ENCODE measurements at regions not wholly inside any gene's neighbourhood (a gene's known extent, or its start where the extent isn't known, plus 50 kb on each side); places are given as distances from the start of the nearest gene placed in this dataset.

- Mint-ChIP-seq H3K4me3 (ENCODE audit: unreplicated experiment) (no peak overlapping the region), H3K4me1 (ENCODE audit: unreplicated experiment) (peaks cover 11% of the 10 kb centered on the region), H3K27ac (ENCODE audit: unreplicated experiment) (no peak overlapping the region), H3K9me3 (ENCODE audit: unreplicated experiment) (no peaks in the 10 kb centered on the region), H3K36me3 (ENCODE audit: low read depth, unreplicated experiment) (no peaks in the 10 kb centered on the region), H3K27me3 (ENCODE audit: unreplicated experiment) (peaks cover 3% of the 10 kb centered on the region)
- no peak for TF ChIP-seq CTCF (IDR thresholded peaks at IDR 0.05; ENCODE audit: unreplicated experiment)
- DNase-seq (ENCODE audit: low spot score), result peak; percentile 33
These were observed 117.2 kb upstream of the BACH2 start for GRCh38 chr6:90413867-90414266.

GRCh38 chr6:90413396-90413795 lies 116.8 kb upstream of the BACH2 start:
- Mint-ChIP-seq H3K27ac (ENCODE audit: unreplicated experiment) (no peak overlapping the region), H3K27me3 (ENCODE audit: unreplicated experiment) (peaks cover 3% of the 10 kb centered on the region), H3K9me3 (ENCODE audit: unreplicated experiment) (no peaks in the 10 kb centered on the region), H3K4me1 (ENCODE audit: unreplicated experiment) (peaks cover 11% of the 10 kb centered on the region), H3K4me3 (ENCODE audit: unreplicated experiment) (no peak overlapping the region), H3K36me3 (ENCODE audit: low read depth, unreplicated experiment) (no peaks in the 10 kb centered on the region)
- TF ChIP-seq CTCF (IDR thresholded peaks at IDR 0.05; ENCODE audit: unreplicated experiment), result no peak
- DNase-seq (ENCODE audit: low spot score), result no peak

GRCh38 chr6:90412538-90413369 lies 116.1 kb upstream of the BACH2 start:
- peak overlapping the region; percentile 38 for H3K27ac Mint-ChIP-seq (ENCODE audit: unreplicated experiment)
- H3K27me3 Mint-ChIP-seq (ENCODE audit: unreplicated experiment), result peaks cover 3% of the 10 kb centered on the region
- DNase-seq (ENCODE audit: low spot score), result no peak
- H3K4me1 Mint-ChIP-seq (ENCODE audit: unreplicated experiment), result peaks cover 11% of the 10 kb centered on the region
- no peak overlapping the region for H3K4me3 Mint-ChIP-seq (ENCODE audit: unreplicated experiment)
- H3K36me3 Mint-ChIP-seq (ENCODE audit: low read depth, unreplicated experiment), result no peaks in the 10 kb centered on the region
- TF ChIP-seq CTCF (IDR thresholded peaks at IDR 0.05; ENCODE audit: unreplicated experiment), result no peak
- no peaks in the 10 kb centered on the region for H3K9me3 Mint-ChIP-seq (ENCODE audit: unreplicated experiment)

GRCh38 chr6:90411292-90411781 lies 114.7 kb upstream of the BACH2 start:
- Mint-ChIP-seq H3K9me3 (ENCODE audit: unreplicated experiment) (no peaks in the 10 kb centered on the region), H3K27me3 (ENCODE audit: unreplicated experiment) (peaks cover 3% of the 10 kb centered on the region), H3K36me3 (ENCODE audit: low read depth, unreplicated experiment) (no peaks in the 10 kb centered on the region), H3K4me3 (ENCODE audit: unreplicated experiment) (no peak overlapping the region), H3K4me1 (ENCODE audit: unreplicated experiment) (peaks cover 11% of the 10 kb centered on the region), H3K27ac (ENCODE audit: unreplicated experiment) (no peak overlapping the region)
- no peak for TF ChIP-seq CTCF (IDR thresholded peaks at IDR 0.05; ENCODE audit: unreplicated experiment)
- DNase-seq (ENCODE audit: low spot score), result no peak

GRCh38 chr6:90409700-90410099 lies 113.1 kb upstream of the BACH2 start:
- Mint-ChIP-seq H3K4me3 (ENCODE audit: unreplicated experiment) (no peak overlapping the region), H3K27me3 (ENCODE audit: unreplicated experiment) (peaks cover 3% of the 10 kb centered on the region), H3K4me1 (ENCODE audit: unreplicated experiment) (peaks cover 11% of the 10 kb centered on the region), H3K9me3 (ENCODE audit: unreplicated experiment) (no peaks in the 10 kb centered on the region), H3K36me3 (ENCODE audit: low read depth, unreplicated experiment) (no peaks in the 10 kb centered on the region), H3K27ac (ENCODE audit: unreplicated experiment) (no peak overlapping the region)
- no peak for TF ChIP-seq CTCF (IDR thresholded peaks at IDR 0.05; ENCODE audit: unreplicated experiment)
- no peak for DNase-seq (ENCODE audit: low spot score)
